IPS DF 4.7 (cell line): ENCODE measurements at regions not wholly inside any gene's neighbourhood (a gene's known extent, or its start where the extent isn't known, plus 50 kb on each side); places are given as distances from the start of the nearest gene placed in this dataset.
"Not testable (repeated sequence)": the region's sequence is repeated elsewhere in the genome, so short reads cannot be mapped to it uniquely, and the experiment has no call there.

ENCODE experiments used
- DNase-seq: peaks from one replicate; pipeline ENCODE4 v3.0.0-alpha.2; 2013; ENCODE audit warnings: low spot score; ENCODE audit errors: extremely low read depth

DNA sequence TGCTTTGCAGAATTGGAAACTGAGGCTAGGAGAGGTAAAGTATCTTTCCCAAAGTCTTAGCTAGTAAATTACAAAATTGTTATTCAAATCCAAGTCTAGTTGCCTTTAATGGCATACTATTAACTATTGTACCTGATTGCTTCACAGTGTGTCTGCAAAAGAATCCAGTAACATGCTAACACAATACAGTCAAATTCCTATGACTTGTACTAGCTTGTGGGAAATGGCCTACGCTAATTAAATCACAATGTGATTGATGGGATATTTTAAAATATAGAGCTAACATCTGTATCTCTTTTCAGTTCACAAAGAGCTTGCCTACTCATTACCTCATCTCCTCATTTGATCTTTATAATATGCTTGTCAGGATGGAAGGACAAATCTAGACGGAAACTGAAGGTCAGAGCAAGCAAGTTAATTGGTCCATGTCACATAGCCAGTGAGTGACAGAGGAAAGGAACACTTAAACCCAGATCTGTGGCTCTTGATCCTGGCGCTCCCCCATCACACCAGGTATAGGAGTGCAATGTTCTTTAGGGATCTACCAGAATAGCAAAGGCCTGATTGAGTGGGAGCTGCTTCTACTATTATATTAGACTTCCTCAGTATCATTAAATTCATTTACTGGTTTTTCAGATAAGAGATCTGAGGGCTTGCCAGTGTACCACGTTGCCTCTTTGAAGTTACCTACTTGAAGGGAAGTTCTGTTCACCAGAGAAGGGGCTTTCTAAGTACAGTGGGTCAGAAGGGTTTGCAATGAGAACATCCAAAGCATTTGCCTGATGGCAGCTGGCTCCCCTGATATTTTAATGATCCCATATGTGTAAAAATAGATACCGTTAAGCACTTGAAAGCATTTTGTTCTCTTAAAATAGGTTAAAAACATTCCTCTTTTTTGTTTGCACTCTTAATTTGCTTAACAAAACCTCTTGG, 213.6 kb upstream of the SESN3 start:
- no peak for DNase-seq

DNA sequence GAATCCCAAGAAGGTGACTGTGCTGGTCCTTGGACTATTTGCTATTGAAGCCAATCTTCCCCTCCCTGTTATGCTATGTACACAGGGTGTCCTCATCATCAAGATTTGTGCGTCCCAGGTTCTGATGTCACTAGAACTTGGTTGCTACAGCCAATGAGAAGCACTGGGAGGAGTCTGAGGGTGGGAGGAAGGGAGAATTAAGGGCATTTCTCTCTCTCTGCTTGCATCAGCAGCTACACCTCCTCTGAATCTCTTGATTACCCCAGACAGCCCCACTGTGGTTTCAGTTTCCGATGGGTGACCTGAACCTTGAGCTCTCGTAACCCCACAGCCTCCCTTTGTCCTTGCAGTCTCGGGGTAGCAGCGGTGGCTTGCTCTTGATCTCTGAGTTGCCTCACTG, 212.4 kb upstream of the SESN3 start:
- no peak for DNase-seq

DNA sequence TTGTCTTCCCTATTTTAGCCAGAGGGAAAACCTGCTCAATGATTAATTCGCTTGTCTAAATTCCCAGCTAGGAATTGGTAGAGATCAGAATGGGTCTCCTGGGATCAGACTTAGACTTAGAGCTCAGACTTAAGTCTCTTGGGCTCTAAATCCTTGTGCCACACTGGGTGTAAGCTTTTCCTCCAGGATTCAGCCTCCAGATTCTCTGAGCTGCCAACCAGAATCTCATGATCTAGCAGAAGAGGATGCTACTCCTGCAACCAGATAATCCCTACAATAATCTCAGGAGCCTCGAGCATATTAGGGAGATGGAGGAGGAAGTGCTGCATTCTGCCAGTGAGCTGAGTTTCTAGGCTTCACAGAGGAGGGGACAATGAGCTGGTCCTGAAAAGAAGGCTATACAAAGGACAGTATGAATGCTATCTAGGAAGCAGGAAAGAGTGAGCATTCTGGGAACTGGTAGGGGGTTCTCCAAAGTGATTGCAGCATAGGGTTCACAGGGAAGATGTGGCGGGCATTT, 211.6 kb upstream of the SESN3 start:
- no peak for DNase-seq

DNA sequence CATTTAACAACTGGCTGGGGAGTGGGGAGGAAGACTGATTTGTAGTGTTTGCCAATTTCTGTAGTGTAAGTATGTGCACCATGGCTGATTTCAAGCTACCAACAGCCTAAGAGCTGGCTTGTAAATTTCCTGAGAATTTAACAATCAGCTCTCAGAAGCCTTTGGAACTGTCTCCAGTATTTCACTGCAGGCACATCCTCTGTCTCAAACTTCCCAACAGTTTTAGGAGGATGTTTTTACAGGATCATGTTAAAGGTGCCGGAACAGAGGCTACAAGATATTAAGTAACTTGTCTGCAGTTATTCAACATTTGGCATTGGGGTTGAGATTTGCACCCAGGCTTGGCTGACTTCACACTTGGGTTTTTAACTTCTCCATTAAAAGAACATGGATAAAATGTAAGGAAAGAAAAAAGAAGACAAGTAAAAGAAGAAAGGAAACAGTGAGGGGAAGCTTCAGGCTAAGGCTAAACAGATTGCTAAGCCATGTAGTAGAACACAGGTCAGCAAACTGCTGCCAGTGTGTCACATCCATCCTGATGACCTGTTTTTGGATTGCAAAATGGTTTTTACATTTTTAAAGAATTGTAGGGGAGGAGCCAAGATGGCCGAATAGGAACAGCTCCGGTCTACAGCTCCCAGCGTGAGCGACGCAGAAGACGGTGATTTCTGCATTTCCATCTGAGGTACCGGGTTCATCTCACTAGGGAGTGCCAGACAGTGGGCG, 204.8 kb upstream of the SESN3 start:
- DNase-seq, result no peak

DNA sequence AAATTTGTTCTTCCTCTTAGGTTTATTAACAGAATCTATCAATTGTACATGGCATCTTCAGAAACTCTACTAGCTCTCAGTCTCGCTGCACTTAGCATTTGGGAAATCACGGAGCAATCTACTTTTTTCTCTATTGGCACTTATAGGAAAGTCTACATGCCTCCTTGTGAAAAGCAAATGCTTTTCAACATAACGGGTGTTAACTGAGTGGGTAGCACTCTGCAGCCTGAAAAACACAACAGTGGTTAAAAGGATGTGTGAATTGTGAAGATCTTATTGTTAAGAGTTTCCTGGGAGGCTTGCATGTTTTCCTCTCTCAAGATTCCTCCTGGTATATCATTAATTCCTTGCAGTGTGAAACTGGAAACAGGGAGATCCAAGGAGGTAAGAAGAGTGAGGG, 204.2 kb upstream of the SESN3 start:
- DNase-seq, result no peak

DNA sequence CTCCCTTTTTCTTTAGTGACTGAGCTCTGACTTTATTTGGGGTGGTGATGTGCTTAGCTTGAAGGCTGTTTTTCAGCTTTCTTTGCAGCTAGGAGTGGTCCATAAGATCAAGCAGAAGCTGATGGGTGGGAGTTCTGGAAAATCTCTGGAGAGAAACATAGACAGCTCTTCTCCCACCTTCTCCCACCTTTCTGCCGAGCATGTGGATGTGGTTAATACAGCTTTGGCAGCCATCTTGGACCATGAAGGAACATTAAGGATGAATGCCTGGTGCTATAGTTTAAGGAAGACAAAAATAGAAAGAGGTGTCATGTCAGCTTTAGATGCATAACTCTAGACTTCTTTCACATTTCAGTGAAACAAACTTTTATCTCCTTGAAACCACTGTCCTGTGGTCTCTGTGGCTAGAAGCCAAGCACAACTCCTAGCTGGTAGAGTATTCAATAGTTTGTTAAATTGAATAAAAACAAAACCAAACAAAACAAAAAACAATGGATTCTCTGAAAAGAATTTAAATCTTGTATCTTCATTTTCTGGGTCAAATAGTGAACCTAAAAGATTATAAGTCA, 203.6 kb upstream of the SESN3 start:
- DNase-seq, result no peak

DNA sequence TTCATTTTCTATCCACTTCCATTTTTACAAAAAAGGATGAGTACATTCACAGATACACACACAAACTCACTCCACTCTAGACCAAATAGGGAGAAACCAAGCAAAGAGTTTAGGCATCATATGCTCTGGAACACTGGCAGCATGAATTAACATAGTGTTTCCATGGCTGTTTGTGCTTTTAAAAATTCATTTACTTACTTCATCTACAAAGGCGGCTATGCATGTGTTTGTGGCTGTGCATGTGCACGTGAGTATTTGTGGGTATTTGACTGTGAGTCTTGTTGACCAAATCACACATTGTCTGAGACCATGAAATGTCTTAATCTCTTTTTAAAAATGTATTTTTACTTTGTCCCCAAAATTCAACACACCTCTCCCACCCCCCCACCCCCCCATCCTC, 203.0 kb upstream of the SESN3 start:
- no peak for DNase-seq

DNA sequence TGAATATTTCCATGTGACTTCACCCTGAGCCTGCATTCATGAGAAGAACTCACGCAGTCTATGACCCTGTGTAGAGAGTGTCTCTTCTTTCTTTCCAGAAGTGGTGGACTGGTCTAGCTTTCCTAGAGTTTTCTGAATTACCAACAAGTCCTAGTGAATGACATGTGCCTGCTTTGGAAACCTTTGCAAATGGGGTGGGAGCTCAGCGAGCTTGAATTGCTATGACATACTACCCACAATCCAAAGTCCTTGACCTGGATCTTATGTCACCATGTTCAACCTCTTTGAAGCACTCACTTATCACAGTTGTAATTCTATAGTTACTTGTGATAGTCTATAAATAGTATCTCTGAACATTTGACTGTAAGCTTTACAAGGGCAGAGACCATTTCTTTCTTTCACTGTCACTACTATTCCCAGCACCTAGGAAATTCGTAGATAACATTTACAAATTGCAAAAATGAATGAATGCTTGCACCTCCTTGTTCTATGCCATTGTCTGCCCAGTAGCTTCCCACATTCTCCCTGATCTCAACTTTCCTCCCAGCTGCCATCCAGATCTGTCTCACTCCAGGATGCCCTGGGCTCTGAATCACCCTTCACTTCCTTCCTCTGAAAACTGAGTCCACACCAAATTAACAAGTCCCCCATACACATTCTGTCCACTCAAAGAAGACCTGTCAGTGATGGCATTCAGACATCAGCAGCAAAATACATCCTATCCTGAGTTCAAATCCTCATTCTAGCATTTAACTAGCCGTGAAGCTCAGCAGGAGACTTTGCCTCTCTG, 201.9 kb upstream of the SESN3 start:
- DNase-seq, result no peak

DNA sequence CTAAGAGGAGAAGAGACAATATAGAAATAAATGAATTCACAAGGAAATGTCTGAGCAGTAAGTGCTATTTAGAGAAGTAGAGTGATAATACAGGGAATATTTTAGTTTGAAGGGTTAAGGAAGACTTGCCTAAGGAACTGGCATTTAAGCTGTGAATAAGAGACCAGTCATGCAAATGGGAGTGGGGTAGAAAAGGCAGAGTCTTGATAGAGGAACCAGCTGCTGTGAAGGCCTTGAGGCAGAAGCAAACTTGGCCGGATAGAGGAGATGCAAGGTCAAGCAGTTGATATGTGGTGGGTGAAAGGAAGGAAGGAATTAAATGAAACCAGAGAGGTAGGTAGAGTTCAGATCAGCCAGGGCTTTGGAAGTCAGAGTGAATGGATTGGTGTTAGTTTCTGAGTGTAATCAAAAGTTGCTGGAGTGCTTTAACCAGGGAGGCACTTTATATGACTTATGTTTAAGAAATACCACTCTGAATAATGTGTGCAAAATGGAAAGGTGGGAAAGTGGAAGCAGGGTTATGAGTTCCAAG, 198.4 kb upstream of the SESN3 start:
- DNase-seq, result no peak

DNA sequence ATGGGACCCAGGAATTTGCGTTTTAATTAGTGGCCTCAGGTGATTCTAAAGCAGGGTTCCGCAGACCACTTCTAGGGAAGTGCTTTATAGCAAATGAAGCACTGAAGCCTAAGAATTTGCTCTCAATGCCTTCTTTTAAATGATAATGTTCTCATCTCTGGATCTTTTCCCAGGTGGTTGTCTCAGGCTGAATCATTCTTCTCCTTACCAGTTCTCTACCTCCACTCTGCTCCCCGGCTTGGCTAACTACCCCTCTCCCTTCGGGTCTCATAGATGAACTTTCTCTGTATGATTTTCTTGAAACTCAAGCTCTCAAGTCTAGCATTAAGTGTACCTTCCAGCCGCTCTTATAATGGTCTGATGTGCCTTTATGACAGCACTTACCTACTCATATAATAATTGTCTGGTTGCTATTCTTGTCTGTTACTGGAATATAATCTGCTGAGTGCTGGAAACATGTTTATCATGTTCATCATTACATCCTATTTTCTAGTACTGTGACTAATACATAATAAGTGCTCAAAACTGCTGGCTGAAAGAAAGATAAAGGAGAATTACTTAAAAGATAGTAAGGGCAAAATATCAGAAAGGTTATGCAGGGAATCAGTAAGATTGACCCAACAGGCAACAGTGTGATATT, 195.9 kb upstream of the SESN3 start:
- no peak for DNase-seq

DNA sequence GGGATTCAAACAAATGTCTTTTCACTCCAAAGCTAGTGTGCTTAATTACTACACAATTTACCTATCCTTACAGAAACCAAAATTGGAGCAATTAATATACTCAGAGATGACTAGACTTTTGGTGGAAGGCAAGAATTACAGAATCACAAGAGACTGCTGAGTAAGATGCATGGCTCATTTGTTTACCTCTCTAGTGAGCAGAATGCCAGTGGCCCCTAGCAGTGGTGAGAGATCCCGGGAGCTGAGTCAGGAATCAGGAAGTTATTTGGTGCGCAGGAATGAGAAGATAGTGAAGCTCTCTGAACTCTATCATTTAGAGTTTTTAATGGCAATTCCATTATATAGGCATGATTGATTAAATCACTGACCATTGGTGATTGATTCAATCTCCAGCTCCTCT, 188.9 kb upstream of the SESN3 start:
- no peak for DNase-seq

DNA sequence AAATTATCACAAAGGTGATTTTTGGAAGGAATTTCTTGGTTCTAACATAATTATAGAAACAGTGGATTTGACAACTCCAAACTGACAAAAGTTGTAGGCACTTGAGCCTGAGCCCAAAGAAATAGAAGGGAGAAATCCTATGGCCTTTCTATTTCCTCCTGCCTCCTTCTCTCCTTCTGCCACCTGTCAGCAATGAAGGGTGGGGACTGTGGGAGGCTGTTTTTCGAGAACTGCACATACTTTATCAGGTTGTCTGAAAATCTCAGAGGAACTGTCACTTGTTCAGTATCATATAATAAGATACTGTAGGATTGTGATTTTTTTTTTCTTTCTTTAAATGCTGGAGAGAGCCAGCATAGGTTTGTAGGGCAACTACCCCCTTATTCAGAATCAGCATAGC, 187.9 kb upstream of the SESN3 start:
- DNase-seq, result no peak

DNA sequence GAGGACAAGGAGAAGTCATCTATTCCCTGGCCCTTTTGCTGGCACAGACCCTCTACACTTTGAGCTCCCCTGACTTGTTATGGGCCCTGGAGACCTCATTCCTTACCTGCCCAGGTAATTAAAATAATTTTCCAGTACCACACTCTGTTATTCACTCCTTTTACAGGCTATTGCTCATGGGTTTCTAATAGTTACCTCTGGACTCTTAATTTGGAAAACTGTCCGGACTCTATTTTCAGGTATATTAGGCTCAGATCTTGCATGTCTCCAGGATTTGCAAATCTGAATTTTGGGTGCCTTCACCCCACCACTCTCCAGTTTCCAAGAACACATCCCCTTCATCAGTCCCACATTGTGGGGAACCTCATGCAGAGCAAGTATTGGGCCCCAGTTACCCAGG, 186.8 kb upstream of the SESN3 start:
- DNase-seq, result no peak

DNA sequence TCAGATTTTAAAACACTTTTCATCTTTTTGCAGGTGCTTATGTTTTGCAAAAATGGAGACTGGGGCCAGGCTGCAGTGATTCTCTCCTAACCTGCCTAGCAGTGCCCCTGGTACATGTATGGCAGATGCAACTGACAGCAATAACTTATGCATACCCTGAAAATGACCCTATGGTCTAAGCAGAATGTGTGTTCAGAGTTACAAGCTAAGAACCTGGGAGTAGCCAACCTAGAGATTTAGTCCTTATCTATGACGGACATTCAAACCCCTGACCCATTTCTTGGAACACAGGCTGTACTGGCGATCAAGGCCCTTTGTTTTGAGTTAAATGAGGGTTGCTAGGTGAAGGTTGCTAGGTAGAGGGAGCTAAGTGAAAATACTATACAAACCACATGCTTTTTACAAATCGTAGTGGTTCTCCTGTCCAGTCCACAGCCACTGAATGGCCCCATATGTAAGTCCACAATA, 184.9 kb upstream of the SESN3 start:
- no peak for DNase-seq

DNA sequence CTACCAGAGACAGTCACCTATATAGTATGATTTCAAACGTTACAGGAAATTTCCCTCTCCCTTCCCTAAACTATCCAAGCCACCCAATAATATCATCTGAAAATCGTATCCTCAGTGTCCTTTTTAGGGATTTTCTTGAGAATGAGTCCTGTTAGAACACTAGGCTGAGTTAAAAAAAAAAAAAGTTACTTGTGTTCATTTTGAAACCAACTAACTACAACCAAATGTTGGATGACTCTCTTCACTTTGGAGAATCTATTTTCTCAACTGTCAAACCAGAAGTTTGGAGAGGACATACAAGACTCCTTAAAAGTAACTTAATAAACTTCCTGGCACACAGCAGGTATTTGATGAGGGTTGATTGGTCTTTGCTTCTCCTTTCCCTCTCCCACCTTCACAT, 183.2 kb upstream of the SESN3 start:
- DNase-seq, result no peak

DNA sequence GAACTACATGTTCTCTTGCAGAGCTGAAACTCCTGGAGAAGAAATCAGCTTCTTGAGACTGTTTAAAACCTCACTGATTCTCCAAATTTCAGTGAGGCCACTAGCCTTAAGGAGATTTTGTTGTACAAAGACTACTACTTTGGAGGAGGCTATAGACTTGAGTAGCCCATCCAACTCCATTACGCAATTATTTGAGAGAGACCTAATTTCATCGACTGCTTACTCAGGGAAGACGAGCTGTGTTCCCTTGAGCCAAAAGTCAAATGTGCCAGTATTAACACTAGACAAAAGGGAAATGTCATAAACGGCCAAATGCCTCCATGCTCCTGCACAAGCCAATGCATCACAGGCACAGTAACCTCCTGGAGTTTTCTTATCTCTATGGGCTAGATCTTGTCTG, 182.8 kb upstream of the SESN3 start:
- no peak for DNase-seq

DNA sequence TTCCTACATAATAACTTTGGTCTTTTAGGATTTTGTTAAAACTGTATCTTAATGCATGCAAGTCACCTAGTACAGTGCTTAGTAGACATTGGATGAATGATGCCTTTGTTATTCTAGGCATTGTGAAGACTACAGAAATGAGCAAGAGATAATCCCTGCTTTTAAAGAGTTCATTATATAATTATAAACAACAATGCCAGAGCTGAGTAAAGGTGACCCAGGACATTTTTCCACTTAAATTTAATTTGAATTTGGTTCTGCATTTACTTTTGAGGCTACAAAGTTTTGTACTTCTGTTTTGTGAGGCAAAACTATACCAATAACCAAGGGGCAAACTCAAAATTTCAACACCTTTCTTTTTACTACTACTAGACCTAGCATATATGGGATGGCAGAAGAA, 182.0 kb upstream of the SESN3 start:
- DNase-seq, result no peak

DNA sequence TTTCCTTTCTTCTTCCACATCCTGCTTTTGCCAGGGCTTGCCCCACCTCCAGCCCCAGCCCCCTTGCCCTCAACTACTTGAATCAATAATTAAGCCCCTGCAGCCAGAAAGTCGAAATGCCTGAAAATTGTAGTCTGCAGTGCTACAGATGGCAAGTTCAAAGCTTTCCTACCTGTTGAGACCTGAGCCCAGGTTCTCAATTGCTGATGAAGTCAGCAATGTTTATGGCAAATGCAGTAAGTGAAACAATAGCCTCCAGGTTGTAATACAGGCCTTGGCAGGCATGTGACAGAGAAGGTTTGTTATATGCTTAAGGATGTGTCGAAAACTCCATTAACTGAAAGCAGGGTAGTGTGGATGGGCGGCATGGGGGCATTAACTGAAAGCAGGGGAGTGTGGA, 181.1 kb upstream of the SESN3 start:
- no peak for DNase-seq

DNA sequence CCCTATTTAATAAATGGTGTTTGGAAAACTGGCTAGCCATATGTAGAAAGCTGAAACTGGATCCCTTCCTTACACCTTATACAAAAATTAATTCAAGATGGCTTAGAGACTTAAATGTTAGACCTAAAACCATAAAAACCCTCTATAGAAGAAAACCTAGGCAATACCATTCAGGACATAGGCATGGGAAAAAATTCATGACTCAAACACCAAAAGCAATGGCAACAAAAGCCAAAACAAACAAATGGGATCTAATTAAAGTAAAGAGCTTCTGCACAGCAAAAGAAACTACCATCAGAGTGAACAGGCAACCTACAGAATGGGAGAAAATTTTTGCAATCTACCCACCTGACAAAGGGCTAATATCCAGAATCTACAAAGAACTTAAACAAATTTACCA, 179.7 kb upstream of the SESN3 start:
- not testable (repeated sequence) for DNase-seq

DNA sequence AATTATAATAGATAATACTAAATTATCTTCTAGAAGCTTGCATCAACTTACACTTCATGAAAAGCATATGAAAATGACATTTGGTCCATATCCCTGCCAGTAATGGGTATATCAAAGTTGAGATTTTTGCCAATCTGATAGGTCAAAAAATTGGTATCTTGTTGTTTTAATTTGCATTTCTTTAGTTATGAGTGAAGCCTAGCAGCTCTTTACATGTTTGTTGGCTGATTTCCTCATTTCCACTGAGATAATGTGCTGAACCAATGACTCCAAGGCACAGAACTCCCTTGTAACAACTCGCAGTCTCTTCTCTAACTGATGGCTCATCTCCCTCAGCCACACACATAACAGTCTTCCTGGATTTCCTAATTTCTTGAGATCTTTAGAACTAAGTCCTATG, 175.3 kb upstream of the SESN3 start:
- DNase-seq, result no peak

DNA sequence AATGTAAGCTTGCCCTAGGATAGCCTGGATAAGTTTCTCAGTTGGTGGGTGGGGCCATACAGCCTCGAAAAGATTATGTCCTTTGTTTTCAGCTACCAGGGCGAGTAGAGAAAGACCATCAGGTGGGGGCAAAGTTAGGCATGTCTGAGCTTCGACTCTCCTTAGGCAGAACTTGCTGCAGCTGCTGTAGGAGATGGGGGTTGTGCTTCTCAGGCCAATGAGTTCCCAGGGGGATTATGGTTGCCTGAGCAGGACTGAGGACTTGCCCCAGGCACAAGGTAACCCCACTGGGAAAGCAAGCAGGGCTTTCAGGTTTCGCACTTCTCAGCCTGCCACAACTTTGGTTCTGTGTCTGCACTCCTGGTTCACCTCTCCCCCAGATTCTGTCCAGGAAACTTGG, 173.4 kb upstream of the SESN3 start:
- DNase-seq, result no peak
